HG03064 (cell line): ENCODE measurements at regions not wholly inside any gene's neighbourhood (a gene's known extent, or its start where the extent isn't known, plus 50 kb on each side); places are given as distances from the start of the nearest gene placed in this dataset.
A peak's percentile ranks its signal among the peaks of the same experiment; 100 is the strongest.

Experiments used
- ATAC-seq: cut with Tn5 transposase; IDR thresholded peaks from one replicate; pipeline ENCODE4 v1.9.1; 2021; ENCODE audit warnings: low read depth; ENCODE audit not compliant: unreplicated experiment

- no peak for ATAC-seq
Observed at GRCh38 chr12:16901946-16902345, 296.0 kb upstream of the LMO3 start.

GRCh38 chr12:16893426-16893825 lies 287.5 kb upstream of the LMO3 start:
- no peak for ATAC-seq

GRCh38 chr12:16891673-16892072 lies 285.7 kb upstream of the LMO3 start:
- no peak for ATAC-seq

- ATAC-seq, result no peak
Observed at GRCh38 chr12:16884819-16885218, 278.9 kb upstream of the LMO3 start.

- ATAC-seq, result no peak
Observed at GRCh38 chr12:16884056-16884455, 278.1 kb upstream of the LMO3 start.

GRCh38 chr12:16881986-16882570 lies 276.1 kb upstream of the LMO3 start:
- ATAC-seq, result no peak

GRCh38 chr12:16880864-16881285 lies 274.9 kb upstream of the LMO3 start:
- no peak for ATAC-seq

GRCh38 chr12:16870845-16871244 lies 264.9 kb upstream of the LMO3 start:
- no peak for ATAC-seq

- ATAC-seq, result no peak
Observed at GRCh38 chr12:16863742-16864141, 257.8 kb upstream of the LMO3 start.

- peak; percentile 92 for ATAC-seq
Observed at GRCh38 chr12:16857456-16857923, 251.5 kb upstream of the LMO3 start.

- no peak for ATAC-seq
Observed at GRCh38 chr12:16854465-16854864, 248.5 kb upstream of the LMO3 start.

GRCh38 chr12:16849473-16849872 lies 243.5 kb upstream of the LMO3 start:
- ATAC-seq, result no peak

- ATAC-seq, result no peak
Observed at GRCh38 chr12:16844875-16845274, 238.9 kb upstream of the LMO3 start.

GRCh38 chr12:16833376-16834015 lies 227.5 kb upstream of the LMO3 start:
- ATAC-seq, result peak; percentile 86

GRCh38 chr12:16828891-16829290 lies 222.9 kb upstream of the LMO3 start:
- ATAC-seq, result no peak

GRCh38 chr12:16807731-16808130 lies 201.8 kb upstream of the LMO3 start:
- ATAC-seq, result no peak

GRCh38 chr12:16796168-16796567 lies 190.2 kb upstream of the LMO3 start:
- no peak for ATAC-seq

- no peak for ATAC-seq
Observed at GRCh38 chr12:16789204-16789790, 183.3 kb upstream of the LMO3 start.

GRCh38 chr12:16788506-16789203 lies 182.7 kb upstream of the LMO3 start:
- ATAC-seq, result no peak

- no peak for ATAC-seq
Observed at GRCh38 chr12:16785953-16786352, 180.0 kb upstream of the LMO3 start.

GRCh38 chr12:16785524-16785923 lies 179.6 kb upstream of the LMO3 start:
- ATAC-seq, result no peak
